Neural cell (in vitro differentiated cells): ENCODE measurements at regions not wholly inside any gene's neighbourhood (a gene's known extent, or its start where the extent isn't known, plus 50 kb on each side); places are given as distances from the start of the nearest gene placed in this dataset.

Experiments used
- H2AFZ ChIP-seq: fragments of 200-600, 300-800 bp; sonication (generic), shearing (Covaris generic); 2 replicates; pipeline ENCODE4 v1.6.0; 2014; ENCODE audit warnings: low read depth, mild to moderate bottlenecking, antibody characterized with exemption, low read length, moderate library complexity
- H3F3A ChIP-seq: fragments of 200-600 bp; shearing (Covaris generic); 2 replicates; pipeline ENCODE4 v1.6.1; 2016; ENCODE audit warnings: mild to moderate bottlenecking, moderate library complexity, mixed read lengths, antibody characterized with exemption, low read length; ENCODE audit not compliant: insufficient read depth, poor library complexity, severe bottlenecking
- H3K27ac ChIP-seq: fragments of 200-600, 300-800 bp; sonication (generic), shearing (Covaris generic); 2 replicates; pipeline ENCODE4 v1.5.1; 2014; ENCODE audit warnings: mild to moderate bottlenecking, low read length, moderate library complexity
- H3K27me3 ChIP-seq: fragments of 300-800, 200-600 bp; sonication (generic), shearing (Covaris generic); 2 replicates; pipeline ENCODE4 v1.6.0; 2014; ENCODE audit warnings: mild to moderate bottlenecking, low read depth, low read length, moderate library complexity; ENCODE audit not compliant: insufficient read depth
- H3K36me3 ChIP-seq: fragments of 300-800, 200-600 bp; sonication (generic), shearing (Covaris generic); 2 replicates; pipeline ENCODE4 v1.5.1; 2014; ENCODE audit warnings: mild to moderate bottlenecking, antibody characterized with exemption, low read length, moderate library complexity; ENCODE audit not compliant: insufficient read depth
- H3K4me2 ChIP-seq: fragments of 300-800, 200-600 bp; sonication (generic), shearing (Covaris generic); 2 replicates; pipeline ENCODE4 v1.6.0; 2014; ENCODE audit warnings: mild to moderate bottlenecking, low read length
- H3K4me3 ChIP-seq: fragments of 300-800, 200-600 bp; sonication (generic), shearing (Covaris generic); 2 replicates; pipeline ENCODE4 v1.5.1; 2014; ENCODE audit warnings: mild to moderate bottlenecking, low read length, moderate library complexity
- H3K79me2 ChIP-seq: fragments of 200-600 bp; shearing (Covaris generic); replicated peaks from 2 replicates; pipeline ENCODE4 v1.6.0; 2014; ENCODE audit warnings: mild to moderate bottlenecking, low read length, moderate library complexity; ENCODE audit not compliant: insufficient read depth
- H3K9ac ChIP-seq: fragments of 300-800, 200-600 bp; sonication (generic), shearing (Covaris generic); 2 replicates; pipeline ENCODE4 v1.6.1; 2016; ENCODE audit warnings: mild to moderate bottlenecking, low read length, mixed read lengths
- H3K9me2 ChIP-seq: fragments of 200-600 bp; shearing (Covaris generic); 2 replicates; pipeline ENCODE4 v1.6.1; 2016; ENCODE audit warnings: mild to moderate bottlenecking, low read length, mixed read lengths; ENCODE audit not compliant: insufficient read depth
- H3K9me3 ChIP-seq: fragments of 200-600, 300-800 bp; sonication (generic), shearing (Covaris generic); 2 replicates; pipeline ENCODE4 v1.6.1; 2016; ENCODE audit warnings: mild to moderate bottlenecking, mixed run types, low read length, moderate library complexity, mixed read lengths
- H4K20me1 ChIP-seq: fragments of 200-600 bp; shearing (Covaris generic); 2 replicates; pipeline ENCODE4 v1.6.1; 2016; ENCODE audit warnings: mild to moderate bottlenecking, mixed run types; ENCODE audit not compliant: insufficient read depth
- EP300 ChIP-seq: fragments of 450-650 bp; conservative IDR thresholded peaks from 2 replicates; pipeline ENCODE4 v1.6.1; 2014; ENCODE audit warnings: antibody characterized with exemption, mild to moderate bottlenecking, moderate library complexity; ENCODE audit not compliant: poor library complexity, severe bottlenecking
- EZH2 ChIP-seq: fragments of 200-600, 300-800 bp; shearing (Covaris generic), sonication (generic); IDR thresholded peaks from 2 replicates; pipeline ENCODE4 v1.6.1; 2014; ENCODE audit warnings: antibody characterized with exemption, low read length, borderline replicate concordance, mild to moderate bottlenecking; ENCODE audit not compliant: insufficient read depth, poor library complexity, severe bottlenecking
- MXI1 ChIP-seq: fragments of 450-650 bp; conservative IDR thresholded peaks from 2 replicates; pipeline ENCODE4 v1.6.1; 2014; ENCODE audit warnings: antibody characterized with exemption, mild to moderate bottlenecking; ENCODE audit not compliant: poor library complexity, severe bottlenecking
- POLR2AphosphoS5 ChIP-seq: IDR thresholded peaks from 2 replicates; pipeline ENCODE4 v1.6.1; 2012
- RAD21 ChIP-seq: fragments of 450-650 bp; conservative IDR thresholded peaks from 2 replicates; pipeline ENCODE4 v1.6.1; 2014; ENCODE audit warnings: antibody characterized with exemption, mild to moderate bottlenecking, moderate library complexity
- SMC3 ChIP-seq: fragments of 450-650 bp; conservative IDR thresholded peaks from 2 replicates; pipeline ENCODE4 v1.6.1; 2014; ENCODE audit warnings: antibody characterized with exemption, mild to moderate bottlenecking, moderate library complexity; ENCODE audit not compliant: poor library complexity
- TAF1 ChIP-seq: IDR thresholded peaks from 2 replicates; pipeline ENCODE4 v1.6.1; 2012; ENCODE audit warnings: low read depth
- TF ChIP-seq, protein P1 (sequence below): fragments of 450-650 bp; IDR thresholded peaks from 2 replicates; pipeline ENCODE4 v1.5.1; 2014; ENCODE audit warnings: antibody characterized with exemption, mild to moderate bottlenecking, moderate library complexity; ENCODE audit not compliant: poor library complexity, severe bottlenecking
- TF ChIP-seq, protein P2 (sequence below): IDR thresholded peaks from 2 replicates; pipeline ENCODE4 v1.6.1; 2012; ENCODE audit warnings: borderline replicate concordance

DNA sequence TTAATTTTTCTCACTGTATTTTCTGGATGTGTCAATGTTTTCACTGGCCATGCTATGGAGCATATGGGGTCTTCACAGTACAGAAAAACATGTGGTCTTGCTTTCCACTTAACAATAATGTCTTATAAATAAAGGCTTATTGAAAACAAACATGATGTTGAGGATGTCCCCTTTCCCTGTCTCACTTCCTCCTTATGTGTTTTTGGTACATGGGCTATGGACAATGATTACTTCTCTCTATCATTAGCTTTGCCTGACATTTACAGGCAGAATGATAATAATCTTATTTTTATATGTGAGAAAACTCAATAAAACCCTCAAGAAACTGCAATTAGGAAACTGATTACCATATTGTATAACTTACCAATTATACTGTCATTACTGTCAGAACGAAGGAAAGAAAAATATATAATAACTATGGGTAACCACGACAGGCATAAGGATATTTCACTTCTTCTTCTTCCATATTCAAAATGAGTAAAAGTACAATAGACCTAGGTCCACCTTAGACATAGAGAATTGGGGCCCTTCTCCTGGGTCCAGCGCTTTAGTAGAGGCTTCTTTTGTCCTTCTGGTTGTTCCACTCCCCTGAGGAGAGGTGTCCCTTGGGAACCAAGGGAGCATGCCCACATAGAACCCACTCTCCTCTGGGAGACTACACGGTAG is 375.0 kb downstream of the MAN2A1 start:
- Histone ChIP-seq H3K36me3 (no peaks in the 10 kb centered on the region), H3K4me3 (no peak overlapping the region), H3K4me2 (no peak overlapping the region), H3K79me2 (no peaks in the 10 kb centered on the region), H3K9me2 (no peaks in the 10 kb centered on the region), H3K27me3 (no peaks in the 10 kb centered on the region), H3K27ac (no peak overlapping the region), H3K9ac (no peak overlapping the region), H3K9me3 (no peaks in the 10 kb centered on the region), H3F3A (no peaks in the 10 kb centered on the region), H2AFZ (no peak overlapping the region), H4K20me1 (no peaks in the 10 kb centered on the region)
- TF ChIP-seq EZH2 (no peak), TAF1 (no peak), POLR2AphosphoS5 (no peak), EP300 (no peak), RAD21 (no peak), MXI1 (no peak), SMC3 (no peak)
- TF ChIP-seq, protein P1, sequence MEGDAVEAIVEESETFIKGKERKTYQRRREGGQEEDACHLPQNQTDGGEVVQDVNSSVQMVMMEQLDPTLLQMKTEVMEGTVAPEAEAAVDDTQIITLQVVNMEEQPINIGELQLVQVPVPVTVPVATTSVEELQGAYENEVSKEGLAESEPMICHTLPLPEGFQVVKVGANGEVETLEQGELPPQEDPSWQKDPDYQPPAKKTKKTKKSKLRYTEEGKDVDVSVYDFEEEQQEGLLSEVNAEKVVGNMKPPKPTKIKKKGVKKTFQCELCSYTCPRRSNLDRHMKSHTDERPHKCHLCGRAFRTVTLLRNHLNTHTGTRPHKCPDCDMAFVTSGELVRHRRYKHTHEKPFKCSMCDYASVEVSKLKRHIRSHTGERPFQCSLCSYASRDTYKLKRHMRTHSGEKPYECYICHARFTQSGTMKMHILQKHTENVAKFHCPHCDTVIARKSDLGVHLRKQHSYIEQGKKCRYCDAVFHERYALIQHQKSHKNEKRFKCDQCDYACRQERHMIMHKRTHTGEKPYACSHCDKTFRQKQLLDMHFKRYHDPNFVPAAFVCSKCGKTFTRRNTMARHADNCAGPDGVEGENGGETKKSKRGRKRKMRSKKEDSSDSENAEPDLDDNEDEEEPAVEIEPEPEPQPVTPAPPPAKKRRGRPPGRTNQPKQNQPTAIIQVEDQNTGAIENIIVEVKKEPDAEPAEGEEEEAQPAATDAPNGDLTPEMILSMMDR = no peak
- TF ChIP-seq, protein P2, sequence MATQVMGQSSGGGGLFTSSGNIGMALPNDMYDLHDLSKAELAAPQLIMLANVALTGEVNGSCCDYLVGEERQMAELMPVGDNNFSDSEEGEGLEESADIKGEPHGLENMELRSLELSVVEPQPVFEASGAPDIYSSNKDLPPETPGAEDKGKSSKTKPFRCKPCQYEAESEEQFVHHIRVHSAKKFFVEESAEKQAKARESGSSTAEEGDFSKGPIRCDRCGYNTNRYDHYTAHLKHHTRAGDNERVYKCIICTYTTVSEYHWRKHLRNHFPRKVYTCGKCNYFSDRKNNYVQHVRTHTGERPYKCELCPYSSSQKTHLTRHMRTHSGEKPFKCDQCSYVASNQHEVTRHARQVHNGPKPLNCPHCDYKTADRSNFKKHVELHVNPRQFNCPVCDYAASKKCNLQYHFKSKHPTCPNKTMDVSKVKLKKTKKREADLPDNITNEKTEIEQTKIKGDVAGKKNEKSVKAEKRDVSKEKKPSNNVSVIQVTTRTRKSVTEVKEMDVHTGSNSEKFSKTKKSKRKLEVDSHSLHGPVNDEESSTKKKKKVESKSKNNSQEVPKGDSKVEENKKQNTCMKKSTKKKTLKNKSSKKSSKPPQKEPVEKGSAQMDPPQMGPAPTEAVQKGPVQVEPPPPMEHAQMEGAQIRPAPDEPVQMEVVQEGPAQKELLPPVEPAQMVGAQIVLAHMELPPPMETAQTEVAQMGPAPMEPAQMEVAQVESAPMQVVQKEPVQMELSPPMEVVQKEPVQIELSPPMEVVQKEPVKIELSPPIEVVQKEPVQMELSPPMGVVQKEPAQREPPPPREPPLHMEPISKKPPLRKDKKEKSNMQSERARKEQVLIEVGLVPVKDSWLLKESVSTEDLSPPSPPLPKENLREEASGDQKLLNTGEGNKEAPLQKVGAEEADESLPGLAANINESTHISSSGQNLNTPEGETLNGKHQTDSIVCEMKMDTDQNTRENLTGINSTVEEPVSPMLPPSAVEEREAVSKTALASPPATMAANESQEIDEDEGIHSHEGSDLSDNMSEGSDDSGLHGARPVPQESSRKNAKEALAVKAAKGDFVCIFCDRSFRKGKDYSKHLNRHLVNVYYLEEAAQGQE = no peak

DNA sequence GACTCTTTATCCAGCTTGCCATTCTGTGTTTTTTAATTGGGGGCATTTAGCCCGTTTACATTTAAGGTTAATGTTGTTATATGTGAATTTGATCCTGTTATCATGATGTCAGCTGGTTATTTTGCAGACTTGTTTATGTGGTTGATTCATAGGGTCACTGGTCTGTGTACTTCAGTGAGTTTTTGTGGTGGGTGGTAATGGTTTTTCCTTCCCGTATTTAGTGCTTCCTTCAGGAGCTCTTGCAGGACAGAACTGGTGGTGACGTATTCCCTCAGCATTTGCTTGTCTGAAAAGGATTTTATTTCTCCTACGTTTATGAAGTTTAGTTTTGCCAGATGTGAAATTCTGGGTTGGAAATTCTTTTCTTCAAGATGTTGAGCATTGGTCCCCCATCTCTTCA is 381.1 kb downstream of the MAN2A1 start:
- no peak overlapping the region for H3K4me2 ChIP-seq
- H3F3A ChIP-seq = no peaks in the 10 kb centered on the region
- H3K9me3 ChIP-seq = no peaks in the 10 kb centered on the region
- no peaks in the 10 kb centered on the region for H3K9me2 ChIP-seq
- H3K36me3 ChIP-seq = no peaks in the 10 kb centered on the region
- no peaks in the 10 kb centered on the region for H3K79me2 ChIP-seq
- no peak overlapping the region for H3K9ac ChIP-seq
- H4K20me1 ChIP-seq = no peaks in the 10 kb centered on the region
- H3K4me3 ChIP-seq = no peak overlapping the region
- no peak overlapping the region for H2AFZ ChIP-seq
- TF ChIP-seq, protein P2 = no peak
- TF ChIP-seq RAD21 (no peak), EP300 (no peak), EZH2 (no peak), TAF1 (no peak), MXI1 (no peak), POLR2AphosphoS5 (no peak)
- TF ChIP-seq, protein P1 = no peak
- H3K27me3 ChIP-seq = no peaks in the 10 kb centered on the region
- H3K27ac ChIP-seq = no peak overlapping the region
